ENCODE measurements at regions not wholly inside any gene's neighbourhood (a gene's known extent, or its start where the extent isn't known, plus 50 kb on each side); places are given as distances from the start of the nearest gene placed in this dataset.

GRCh38 chr19:32138416-32138815 lies 207.0 kb upstream of the ZNF507 start:
- DNase-seq = no peak

- no peak for DNase-seq
Measured at GRCh38 chr19:32141840-32142511, 203.4 kb upstream of the ZNF507 start.

- no peak for DNase-seq
Measured at GRCh38 chr19:32146664-32147063, 198.7 kb upstream of the ZNF507 start.

- DNase-seq = no peak
Measured at GRCh38 chr19:32150605-32151004, 194.8 kb upstream of the ZNF507 start.

- no peak for DNase-seq
Measured at GRCh38 chr19:32154418-32154817, 191.0 kb upstream of the ZNF507 start.

GRCh38 chr19:32164384-32164992 lies 180.9 kb upstream of the ZNF507 start:
- DNase-seq = no peak

GRCh38 chr19:32165141-32165540 lies 180.3 kb upstream of the ZNF507 start:
- no peak for DNase-seq

GRCh38 chr19:32165750-32166149 lies 179.7 kb upstream of the ZNF507 start:
- DNase-seq = no peak

GRCh38 chr19:32166238-32166637 lies 179.2 kb upstream of the ZNF507 start:
- no peak for DNase-seq

- no peak for DNase-seq
Measured at GRCh38 chr19:32168111-32168510, 177.3 kb upstream of the ZNF507 start.

GRCh38 chr19:32168606-32169005 lies 176.8 kb upstream of the ZNF507 start:
- DNase-seq = no peak

GRCh38 chr19:32171719-32172151 lies 173.7 kb upstream of the ZNF507 start:
- DNase-seq = no peak

- no peak for DNase-seq
Measured at GRCh38 chr19:32172566-32173160, 172.7 kb upstream of the ZNF507 start.

GRCh38 chr19:32173836-32174235 lies 171.6 kb upstream of the ZNF507 start:
- no peak for DNase-seq

GRCh38 chr19:32174386-32175113 lies 170.9 kb upstream of the ZNF507 start:
- no peak for DNase-seq

GRCh38 chr19:32176591-32176990 lies 168.8 kb upstream of the ZNF507 start:
- DNase-seq = no peak

GRCh38 chr19:32177686-32178085 lies 167.7 kb upstream of the ZNF507 start:
- no peak for DNase-seq

GRCh38 chr19:32178401-32178800 lies 167.0 kb upstream of the ZNF507 start:
- DNase-seq = no peak

- DNase-seq = no peak
Measured at GRCh38 chr19:32178956-32179355, 166.5 kb upstream of the ZNF507 start.

- DNase-seq = no peak
Measured at GRCh38 chr19:32181216-32181920, 164.0 kb upstream of the ZNF507 start.

GRCh38 chr19:32186542-32187330 lies 158.7 kb upstream of the ZNF507 start:
- DNase-seq = no peak

- no peak for DNase-seq
Measured at GRCh38 chr19:32188921-32189320, 156.5 kb upstream of the ZNF507 start.

Measured in bone marrow (tissue), 2 donors.